ENCODE measurements at regions not wholly inside any gene's neighbourhood (a gene's known extent, or its start where the extent isn't known, plus 50 kb on each side); places are given as distances from the start of the nearest gene placed in this dataset.

GRCh38 chr17:79219208-79219935, 144.7 kb downstream of the ENGASE start:
- TF ChIP-seq CTCF (IDR thresholded peaks at IDR 0.05) (no peak), POLR2A (IDR thresholded peaks at IDR 0.05) (no peak), EP300 (IDR thresholded peaks at IDR 0.05) (no peak)

Measured in tibial nerve (tissue), 4 donors.